NCI-H446 (cell line): ENCODE measurements at regions not wholly inside any gene's neighbourhood (a gene's known extent, or its start where the extent isn't known, plus 50 kb on each side); places are given as distances from the start of the nearest gene placed in this dataset.

ENCODE experiments used
- DNase-seq, 2 experiments: peaks; one replicate each; lab custom pipeline; 2025; lab: John Stamatoyannopoulos, UW

GRCh38 chr4:144302704-144303536, 162.4 kb upstream of the GYPA start:
- no peak for DNase-seq

- DNase-seq: no peak
These were observed 163.5 kb upstream of the GYPA start for GRCh38 chr4:144304025-144304424.

GRCh38 chr4:144310535-144310934, 170.0 kb upstream of the GYPA start:
- no peak for DNase-seq

GRCh38 chr4:144313370-144313769, 172.9 kb upstream of the GYPA start:
- DNase-seq: no peak

GRCh38 chr4:144316869-144317268, 176.4 kb upstream of the GYPA start:
- no peak for DNase-seq

- no peak for DNase-seq
These were observed 178.3 kb upstream of the GYPA start for GRCh38 chr4:144318797-144319196.

GRCh38 chr4:144336633-144337032, 196.1 kb upstream of the GYPA start:
- DNase-seq: no peak

- no peak for DNase-seq
These were observed 197.6 kb upstream of the GYPA start for GRCh38 chr4:144338148-144338547.

- no peak for DNase-seq
These were observed 198.3 kb upstream of the GYPA start for GRCh38 chr4:144338834-144339233.

- no peak for DNase-seq
These were observed 200.4 kb upstream of the GYPA start for GRCh38 chr4:144340931-144341330.

- no peak for DNase-seq
These were observed 202.6 kb upstream of the GYPA start for GRCh38 chr4:144342949-144343760.

- DNase-seq: no peak
These were observed 206.6 kb upstream of the GYPA start for GRCh38 chr4:144347121-144347520.

GRCh38 chr4:144350706-144351105, 210.2 kb upstream of the GYPA start:
- DNase-seq: no peak

GRCh38 chr4:144351306-144351705, 210.8 kb upstream of the GYPA start:
- no peak for DNase-seq

GRCh38 chr4:144353292-144353691, 212.8 kb upstream of the GYPA start:
- DNase-seq: no peak

- no peak for DNase-seq
These were observed 215.6 kb upstream of the GYPA start for GRCh38 chr4:144355811-144356757.

GRCh38 chr4:144356941-144357381, 216.4 kb upstream of the GYPA start:
- no peak for DNase-seq

- no peak for DNase-seq
These were observed 217.5 kb upstream of the GYPA start for GRCh38 chr4:144357975-144358374.

GRCh38 chr4:144360146-144360793, 219.8 kb upstream of the GYPA start:
- DNase-seq: no peak

- no peak for DNase-seq
These were observed 221.8 kb upstream of the GYPA start for GRCh38 chr4:144362366-144362765.

GRCh38 chr4:144363890-144364289, 223.4 kb upstream of the GYPA start:
- no peak for DNase-seq
